MM.1S (cell line): ENCODE measurements at regions not wholly inside any gene's neighbourhood (a gene's known extent, or its start where the extent isn't known, plus 50 kb on each side); places are given as distances from the start of the nearest gene placed in this dataset.

Experiments used
- EZH2 ChIP-seq: fragments of 300-600 bp; sonication (generic); optimal IDR thresholded peaks from 2 replicates; pipeline ENCODE3; 2017; ENCODE audit warnings: low read depth, mild to moderate bottlenecking, antibody characterized with exemption, low read length, mixed read lengths
- EZH2phosphoT487 ChIP-seq: fragments of 300-600 bp; sonication (generic); IDR thresholded peaks from 2 replicates; pipeline ENCODE4 v1.6.1; 2018; ENCODE audit warnings: antibody characterized with exemption, low read length
- TF ChIP-seq, protein P1 (sequence below): fragments of 300-600 bp; sonication (generic); IDR thresholded peaks from 2 replicates; pipeline ENCODE4 v1.5.1; 2016; ENCODE audit warnings: antibody characterized with exemption, low read length, mixed read lengths

DNA sequence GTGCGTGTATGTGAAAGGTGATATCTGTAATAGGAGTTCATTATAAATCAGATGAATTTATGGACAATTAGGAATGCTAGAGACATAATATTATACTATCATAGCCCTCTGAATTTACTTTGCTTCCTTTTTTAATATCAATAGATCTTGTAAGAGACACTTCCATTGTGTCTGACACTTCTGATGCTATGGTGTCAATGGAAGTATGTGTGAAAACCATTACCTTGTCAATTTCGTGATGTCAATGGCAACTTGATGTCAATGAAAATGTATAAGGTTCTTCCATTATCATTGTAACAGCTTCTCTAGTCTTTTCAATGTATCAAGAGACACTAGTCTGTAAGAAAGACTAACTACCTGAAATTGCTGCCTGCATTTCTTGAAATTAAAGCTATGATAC is 296.8 kb upstream of the DPYD start:
- TF ChIP-seq, protein P1, sequence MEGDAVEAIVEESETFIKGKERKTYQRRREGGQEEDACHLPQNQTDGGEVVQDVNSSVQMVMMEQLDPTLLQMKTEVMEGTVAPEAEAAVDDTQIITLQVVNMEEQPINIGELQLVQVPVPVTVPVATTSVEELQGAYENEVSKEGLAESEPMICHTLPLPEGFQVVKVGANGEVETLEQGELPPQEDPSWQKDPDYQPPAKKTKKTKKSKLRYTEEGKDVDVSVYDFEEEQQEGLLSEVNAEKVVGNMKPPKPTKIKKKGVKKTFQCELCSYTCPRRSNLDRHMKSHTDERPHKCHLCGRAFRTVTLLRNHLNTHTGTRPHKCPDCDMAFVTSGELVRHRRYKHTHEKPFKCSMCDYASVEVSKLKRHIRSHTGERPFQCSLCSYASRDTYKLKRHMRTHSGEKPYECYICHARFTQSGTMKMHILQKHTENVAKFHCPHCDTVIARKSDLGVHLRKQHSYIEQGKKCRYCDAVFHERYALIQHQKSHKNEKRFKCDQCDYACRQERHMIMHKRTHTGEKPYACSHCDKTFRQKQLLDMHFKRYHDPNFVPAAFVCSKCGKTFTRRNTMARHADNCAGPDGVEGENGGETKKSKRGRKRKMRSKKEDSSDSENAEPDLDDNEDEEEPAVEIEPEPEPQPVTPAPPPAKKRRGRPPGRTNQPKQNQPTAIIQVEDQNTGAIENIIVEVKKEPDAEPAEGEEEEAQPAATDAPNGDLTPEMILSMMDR: no peak
- TF ChIP-seq EZH2: no peak
- no peak for TF ChIP-seq EZH2phosphoT487
